Tibial artery (tissue), 4 donors: ENCODE measurements at regions not wholly inside any gene's neighbourhood (a gene's known extent, or its start where the extent isn't known, plus 50 kb on each side); places are given as distances from the start of the nearest gene placed in this dataset.

Experiments used
- DNase-seq, 2 donors: peaks; one replicate each; pipeline ENCODE4 v3.0.0-alpha.2; 2019
- H3K27ac ChIP-seq, 2 donors: fragments of 200-600 bp; sonication (generic) in 1 of 2; 1 replicate in 1 of 2; 2 replicates in 1 of 2; pipeline ENCODE4 v1.5.1; 2018 to 2019; ENCODE audit warnings: mild to moderate bottlenecking in 1 of 2
- H3K27me3 ChIP-seq, 2 donors: fragments of 200-600 bp; sonication (generic) in 1 of 2; one replicate each; pipeline versions ENCODE4 v1.5.1 to v1.6.0; 2016 to 2019
- H3K36me3 ChIP-seq, 3 donors: fragments of 200-600 bp; sonication (generic) in 2 of 3; one replicate each; pipeline ENCODE4 v1.5.1; 2016 to 2019; ENCODE audit warnings: mild to moderate bottlenecking in 2 of 3
- H3K4me1 ChIP-seq, 4 donors: fragments of 200-600 bp; sonication (generic) in 2 of 4; 1 replicate in 3 of 4; 2 replicates in 1 of 4; pipeline ENCODE4 v1.5.1; 2016 to 2019
- H3K4me3 ChIP-seq, 2 donors: fragments of 200-600 bp; sonication (generic) in 1 of 2; 1 replicate in 1 of 2; 2 replicates in 1 of 2; pipeline ENCODE4 v1.5.1; 2018 to 2019; ENCODE audit warnings: mild to moderate bottlenecking in 2 of 2
- H3K9me3 ChIP-seq, 3 donors: fragments of 200-600 bp; sonication (generic) in 1 of 3; one replicate each; pipeline ENCODE4 v1.5.1; 2016 to 2019
- CTCF ChIP-seq, 2 experiments: fragments of 200-600 bp in 1 of 2; fragments of 450-650 bp in 1 of 2; IDR thresholded peaks; one replicate each; pipeline ENCODE4 v1.5.1; 2017 to 2019; ENCODE audit warnings: antibody characterized with exemption in 2 of 2, mild to moderate bottlenecking in 1 of 2, moderate library complexity in 1 of 2
- intact Hi-C: fragments of 100-400 bp; cut with DNase I; formaldehyde crosslinking; loops from one replicate; pipeline ENCODE4 v1.15.0; 2023; ENCODE audit warnings: low total_unique reads

GRCh38 chr5:144671066-144671465, 500.4 kb downstream of the KCTD16 start:
- Histone ChIP-seq H3K4me1 (no peaks in the 10 kb centered on the region), H3K36me3 (no peaks in the 10 kb centered on the region), H3K9me3 (no peaks in the 10 kb centered on the region), H3K4me3 (no peak overlapping the region), H3K27me3 (no peaks in the 10 kb centered on the region), H3K27ac (no peak overlapping the region)
- no peak for DNase-seq
- intact Hi-C loops: no loop called here
- TF ChIP-seq CTCF (IDR thresholded peaks at IDR 0.05): no peak

GRCh38 chr5:144659634-144660227, 489.1 kb downstream of the KCTD16 start:
- intact Hi-C loops: no loop called here
- Histone ChIP-seq H3K4me3 (no peak overlapping the region), H3K4me1 (no peaks in the 10 kb centered on the region), H3K36me3 (no peaks in the 10 kb centered on the region), H3K9me3 (no peaks in the 10 kb centered on the region), H3K27ac (no peak overlapping the region), H3K27me3 (no peaks in the 10 kb centered on the region)
- no peak for TF ChIP-seq CTCF (IDR thresholded peaks at IDR 0.05)
- DNase-seq: no peak

- Histone ChIP-seq H3K36me3 (no peaks in the 10 kb centered on the region), H3K4me3 (no peak overlapping the region), H3K4me1 (no peaks in the 10 kb centered on the region), H3K27me3 (no peaks in the 10 kb centered on the region), H3K9me3 (peaks cover 0 to 2% (median 0%) of the 10 kb centered on the region in 3 donors), H3K27ac (no peak overlapping the region)
- no peak for DNase-seq
- no peak for TF ChIP-seq CTCF (IDR thresholded peaks at IDR 0.05)
- intact Hi-C loops: no loop called here
Measured at GRCh38 chr5:144644317-144644716, 473.6 kb downstream of the KCTD16 start.

GRCh38 chr5:144638787-144639186, 468.1 kb downstream of the KCTD16 start:
- no peak overlapping the region for H3K4me3 ChIP-seq
- intact Hi-C loops: no loop called here
- no peaks in the 10 kb centered on the region for H3K36me3 ChIP-seq
- no peak for TF ChIP-seq CTCF (IDR thresholded peaks at IDR 0.05)
- H3K27ac ChIP-seq: no peak overlapping the region
- DNase-seq: no peak
- no peaks in the 10 kb centered on the region for H3K4me1 ChIP-seq
- no peaks in the 10 kb centered on the region for H3K27me3 ChIP-seq
- H3K9me3 ChIP-seq: peaks cover 0 to 27% (median 24%) of the 10 kb centered on the region in 3 donors

- TF ChIP-seq CTCF (IDR thresholded peaks at IDR 0.05): no peak
- Histone ChIP-seq H3K27me3 (no peaks in the 10 kb centered on the region), H3K9me3 (peaks cover 0 to 36% (median 34%) of the 10 kb centered on the region in 3 donors), H3K4me3 (no peak overlapping the region), H3K4me1 (no peaks in the 10 kb centered on the region), H3K36me3 (no peaks in the 10 kb centered on the region), H3K27ac (no peak overlapping the region)
- no peak for DNase-seq
- intact Hi-C loops: no loop called here
Measured at GRCh38 chr5:144634138-144634537, 463.5 kb downstream of the KCTD16 start.
